Activated CD4-positive, alpha-beta T cell treated with anti-CD3 and anti-CD28 coated beads for 36 hours (primary cell): ENCODE measurements at regions not wholly inside any gene's neighbourhood (a gene's known extent, or its start where the extent isn't known, plus 50 kb on each side); places are given as distances from the start of the nearest gene placed in this dataset.

Experiments used
- ATAC-seq: fragments of 200-7000 bp; cut with Tn5 transposase; one replicate; pipeline ENCODE4 v1.10.0; 2021; ENCODE audit warnings: mild to moderate bottlenecking, moderate library complexity
- CTCF ChIA-PET: fragments of 350-600 bp; sonication (Branson Sonifier 250); formaldehyde crosslinking; loops from one replicate; lab custom pipeline; 2021; ENCODE audit warnings: antibody characterized with exemption; lab: Charles Lee
- POLR2A ChIA-PET: fragments of 350-600 bp; sonication (Branson Sonifier 250); formaldehyde crosslinking; loops from one replicate; lab custom pipeline; 2021; ENCODE audit warnings: antibody characterized with exemption, inconsistent platforms; lab: Charles Lee
- DNase-seq: peaks from one replicate; pipeline ENCODE4 v3.0.0-alpha.2; 2020
- H3K27ac Mint-ChIP-seq: one replicate; pipeline ENCODE4 v1.8.0; 2021; ENCODE audit warnings: mixed read lengths
- H3K27me3 Mint-ChIP-seq: one replicate; pipeline ENCODE4 v1.8.0; 2021; ENCODE audit warnings: mixed read lengths
- H3K36me3 Mint-ChIP-seq: one replicate; pipeline ENCODE4 v1.8.0; 2021; ENCODE audit warnings: low read depth, mixed read lengths
- H3K4me1 Mint-ChIP-seq: one replicate; pipeline ENCODE4 v1.8.0; 2021; ENCODE audit warnings: mixed read lengths
- H3K4me3 Mint-ChIP-seq: one replicate; pipeline ENCODE4 v1.8.0; 2021; ENCODE audit warnings: mild to moderate bottlenecking, moderate library complexity, mixed read lengths
- H3K9me3 Mint-ChIP-seq: one replicate; pipeline ENCODE4 v1.8.0; 2021; ENCODE audit warnings: low read depth, mixed read lengths
- intact Hi-C, 2 experiments: fragments of 100-400 bp; cut with DNase I in 1 of 2; cut with micrococcal nuclease in 1 of 2; formaldehyde crosslinking; loops; one replicate each; pipeline versions ENCODE4 v1.14.2 to v1.15.1; 2022 to 2024; cut with DNase I, micrococcal nuclease

DNA sequence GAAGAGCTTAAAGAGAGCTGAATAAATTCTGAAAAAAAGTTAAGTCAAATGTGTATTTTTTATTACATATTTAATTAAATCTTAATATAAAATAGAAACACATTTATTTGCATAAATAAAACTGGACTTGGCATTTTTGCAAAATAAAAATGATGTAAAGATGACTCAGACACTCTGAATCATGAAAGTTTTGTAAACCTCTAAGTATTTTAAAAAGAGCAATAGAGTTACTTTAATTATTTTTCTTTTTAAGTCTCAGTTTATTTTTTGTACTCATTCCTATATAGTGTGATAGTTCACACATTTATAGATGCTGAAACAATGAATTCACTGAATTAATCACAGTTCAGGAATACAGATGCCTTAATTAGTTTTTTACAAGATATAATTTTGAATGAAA is 109.9 kb upstream of the DTNA start:
- Mint-ChIP-seq H3K4me3 (no peak overlapping the region), H3K4me1 (no peaks in the 10 kb centered on the region), H3K9me3 (no peaks in the 10 kb centered on the region), H3K27me3 (no peaks in the 10 kb centered on the region), H3K27ac (no peak overlapping the region), H3K36me3 (no peaks in the 10 kb centered on the region)
- ChIA-PET POLR2A (no interaction called here), CTCF (no interaction called here)
- intact Hi-C loops, result loop anchor here in 1 of 2 experiments (10.0 kb wide), 2 partner anchors 175 to 495 kb away; no protein-coding TSS in a partner anchor
- no peak for ATAC-seq
- no peak for DNase-seq

DNA sequence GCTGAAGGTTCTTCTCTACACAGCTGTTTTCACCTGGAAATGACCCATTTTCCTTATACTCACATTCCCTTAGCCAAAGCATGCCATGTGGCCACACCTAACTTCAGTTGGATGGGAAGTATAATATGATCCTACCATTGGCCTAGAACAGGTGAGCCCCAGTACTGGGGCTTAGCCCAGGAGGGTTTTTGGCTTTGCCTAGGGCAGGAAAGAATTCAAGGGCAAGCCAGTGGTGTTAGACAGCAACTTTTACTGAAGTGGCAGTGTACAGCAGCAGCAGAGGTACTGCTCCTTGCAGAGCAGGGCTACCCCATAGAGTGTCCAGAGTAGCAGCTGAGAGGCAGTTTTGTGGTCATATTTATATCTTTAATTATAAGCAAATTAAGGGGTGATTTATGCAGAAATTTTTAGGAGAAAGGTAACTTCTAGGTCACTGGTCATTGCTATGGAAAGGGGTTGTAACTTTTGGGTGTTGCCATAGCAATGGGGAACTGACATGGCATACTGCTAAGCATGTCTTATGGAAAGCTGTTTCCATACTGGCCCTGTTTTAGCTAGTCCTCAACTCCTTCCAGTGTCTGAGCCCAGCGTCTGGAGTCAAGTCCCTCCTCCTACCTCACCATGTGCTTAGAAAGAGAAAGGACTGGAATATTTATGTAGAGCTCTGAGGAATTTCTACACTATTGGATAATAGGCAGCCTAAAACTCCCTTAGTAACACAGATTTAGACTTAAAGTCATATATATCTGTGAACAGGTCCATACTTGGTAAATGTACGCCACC is 109.0 kb upstream of the DTNA start:
- H3K9me3 Mint-ChIP-seq, result no peaks in the 10 kb centered on the region
- intact Hi-C loops, result loop anchor here in 1 of 2 experiments (10.0 kb wide), 2 partner anchors 176 to 496 kb away; no protein-coding TSS in a partner anchor
- CTCF ChIA-PET, result interaction anchor here (0.7 kb wide), 1 partner anchor 591 kb away, joined by 3 read pairs; no protein-coding TSS in a partner anchor
- no peak overlapping the region for H3K4me3 Mint-ChIP-seq
- no peaks in the 10 kb centered on the region for H3K4me1 Mint-ChIP-seq
- no peaks in the 10 kb centered on the region for H3K36me3 Mint-ChIP-seq
- no peak for DNase-seq
- no peaks in the 10 kb centered on the region for H3K27me3 Mint-ChIP-seq
- no peak for ATAC-seq
- H3K27ac Mint-ChIP-seq, result no peak overlapping the region
- POLR2A ChIA-PET, result no interaction called here

DNA sequence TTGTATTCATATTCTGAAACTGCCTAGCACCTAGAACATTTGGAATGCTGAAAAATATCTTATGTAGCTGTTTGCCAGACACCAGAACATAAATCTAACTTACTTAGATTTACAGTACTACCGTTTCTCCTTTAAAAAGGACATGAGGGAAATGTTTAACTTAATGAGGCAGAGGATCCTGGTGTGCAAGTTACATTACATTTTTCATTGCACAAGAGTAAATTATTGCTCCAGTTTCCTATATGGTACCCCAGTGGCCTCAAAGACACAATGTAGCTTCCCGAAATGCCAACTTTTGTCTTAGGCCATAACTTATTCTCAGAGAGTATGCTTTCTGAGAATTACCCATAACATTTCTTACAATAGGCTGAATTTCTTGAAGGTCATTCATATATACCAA is 105.5 kb upstream of the DTNA start:
- H3K4me1 Mint-ChIP-seq, result no peaks in the 10 kb centered on the region
- no peak overlapping the region for H3K4me3 Mint-ChIP-seq
- ChIA-PET POLR2A (no interaction called here), CTCF (no interaction called here)
- intact Hi-C loops, result loop anchor here in 1 of 2 experiments (10.0 kb wide), 2 partner anchors 180 to 500 kb away; no protein-coding TSS in a partner anchor
- no peak overlapping the region for H3K27ac Mint-ChIP-seq
- ATAC-seq (no peak), DNase-seq (no peak)
- H3K36me3 Mint-ChIP-seq, result no peaks in the 10 kb centered on the region
- H3K27me3 Mint-ChIP-seq, result no peaks in the 10 kb centered on the region
- no peaks in the 10 kb centered on the region for H3K9me3 Mint-ChIP-seq

DNA sequence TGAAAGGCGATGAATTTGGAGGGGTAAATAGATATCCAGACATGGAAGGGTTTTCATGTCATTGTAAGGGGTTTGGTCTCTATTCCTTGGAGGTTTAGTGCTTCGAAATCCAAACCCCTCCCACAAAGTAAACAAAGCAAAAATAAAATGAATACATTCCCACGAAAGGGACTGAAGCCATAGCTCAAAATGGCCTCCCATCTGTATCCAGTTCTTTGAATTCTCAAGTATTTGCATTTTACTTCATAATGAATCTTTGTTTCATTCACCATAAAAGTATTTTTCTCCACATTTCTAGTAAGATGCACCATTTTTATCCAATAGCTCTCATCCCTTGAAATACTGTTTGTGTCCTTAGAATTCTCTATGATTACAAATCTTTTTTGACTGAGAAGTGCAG is 103.2 kb upstream of the DTNA start:
- ATAC-seq (no peak), DNase-seq (no peak)
- POLR2A ChIA-PET, result no interaction called here
- no peak overlapping the region for H3K27ac Mint-ChIP-seq
- no peak overlapping the region for H3K4me3 Mint-ChIP-seq
- no peaks in the 10 kb centered on the region for H3K9me3 Mint-ChIP-seq
- CTCF ChIA-PET, result no interaction called here
- no peaks in the 10 kb centered on the region for H3K36me3 Mint-ChIP-seq
- no peaks in the 10 kb centered on the region for H3K4me1 Mint-ChIP-seq
- H3K27me3 Mint-ChIP-seq, result no peaks in the 10 kb centered on the region
- intact Hi-C loops, result loop anchor here in 1 of 2 experiments (1.0 to 10.0 kb wide), 3 partner anchors 29 to 502 kb away; no protein-coding TSS in a partner anchor

DNA sequence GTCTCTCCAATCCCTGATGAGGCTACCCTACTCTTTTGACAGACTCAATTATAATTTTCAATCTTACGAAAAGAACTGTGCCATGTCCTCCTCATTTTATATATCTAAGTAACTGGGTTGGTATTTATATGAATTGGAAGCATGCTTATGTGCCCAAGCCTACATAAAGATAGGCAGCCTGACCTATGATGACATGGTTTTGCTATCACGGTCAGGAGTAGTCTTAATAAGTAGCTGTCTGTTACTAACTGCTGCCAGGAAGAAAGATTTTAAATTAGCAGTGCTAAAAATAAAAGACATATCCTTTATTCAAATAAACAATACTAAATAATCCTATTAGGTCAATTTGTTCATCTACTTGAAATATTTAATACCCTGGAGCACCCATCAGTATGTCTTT is 102.0 kb upstream of the DTNA start:
- Mint-ChIP-seq H3K9me3 (no peaks in the 10 kb centered on the region), H3K27me3 (no peaks in the 10 kb centered on the region), H3K4me3 (no peak overlapping the region), H3K36me3 (no peaks in the 10 kb centered on the region), H3K4me1 (no peaks in the 10 kb centered on the region), H3K27ac (no peak overlapping the region)
- DNase-seq (no peak), ATAC-seq (no peak)
- ChIA-PET POLR2A (no interaction called here), CTCF (no interaction called here)
- intact Hi-C loops, result loop anchor here in 1 of 2 experiments (10.0 kb wide), 2 partner anchors 183 to 503 kb away; no protein-coding TSS in a partner anchor

DNA sequence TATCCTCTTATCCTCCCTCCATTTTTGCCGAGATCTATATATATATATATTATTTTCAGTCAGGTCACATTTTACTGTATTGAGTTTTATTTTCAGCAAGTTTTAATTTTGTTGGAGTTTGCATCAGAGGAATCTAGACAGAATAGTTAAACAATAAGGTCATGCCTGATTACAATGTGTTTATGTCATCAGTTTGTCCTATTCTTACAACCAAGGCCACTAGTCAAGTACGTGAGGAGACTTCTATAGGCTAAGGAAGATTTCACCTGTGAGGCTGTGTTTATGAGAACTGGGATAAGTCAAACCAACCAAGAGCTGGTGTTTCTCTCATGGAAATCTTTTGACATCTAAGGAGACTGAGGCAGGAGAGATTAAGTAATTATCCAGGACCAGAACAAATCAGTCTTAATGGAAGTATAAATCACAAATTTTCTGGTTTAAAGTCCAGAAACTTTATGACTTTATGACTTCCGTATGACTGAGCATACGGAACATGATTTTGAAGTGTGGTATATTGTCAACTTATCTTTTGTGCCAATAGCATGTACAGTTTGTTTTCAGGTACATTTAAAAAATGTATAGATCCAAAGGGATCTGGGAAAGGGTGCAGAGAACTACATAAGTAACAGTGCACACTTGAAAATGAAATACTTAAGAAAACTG is 100.0 kb upstream of the DTNA start:
- no peak for ATAC-seq
- Mint-ChIP-seq H3K27ac (no peak overlapping the region), H3K27me3 (no peaks in the 10 kb centered on the region), H3K9me3 (no peaks in the 10 kb centered on the region), H3K36me3 (no peaks in the 10 kb centered on the region), H3K4me1 (no peaks in the 10 kb centered on the region), H3K4me3 (no peak overlapping the region)
- CTCF ChIA-PET, result no interaction called here
- intact Hi-C loops, result loop anchor here in 1 of 2 experiments (10.0 kb wide), 2 partner anchors 185 to 505 kb away; no protein-coding TSS in a partner anchor
- no peak for DNase-seq
- POLR2A ChIA-PET, result no interaction called here

DNA sequence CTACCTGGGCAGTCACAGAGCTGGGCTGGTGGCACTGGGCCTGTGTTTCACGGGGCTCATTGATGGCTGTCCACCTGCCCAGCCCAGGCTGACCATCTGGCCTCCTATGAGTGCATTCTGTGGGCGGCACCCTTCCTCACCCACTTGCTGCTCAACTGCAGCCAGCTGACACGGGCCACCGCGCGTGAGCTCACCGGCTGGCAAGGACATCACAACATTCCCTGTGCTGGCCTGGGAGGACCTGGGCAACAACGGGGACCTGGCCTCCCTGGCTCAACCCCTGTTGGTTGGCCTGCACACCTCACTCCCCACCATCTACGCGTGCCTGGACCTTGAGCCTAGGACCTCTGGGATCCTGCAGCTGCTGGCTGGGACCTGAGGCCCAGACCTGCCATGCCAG is 98.2 kb upstream of the DTNA start:
- no peak overlapping the region for H3K27ac Mint-ChIP-seq
- no peaks in the 10 kb centered on the region for H3K27me3 Mint-ChIP-seq
- intact Hi-C loops, result no loop called here
- ChIA-PET POLR2A (no interaction called here), CTCF (no interaction called here)
- H3K4me1 Mint-ChIP-seq, result no peaks in the 10 kb centered on the region
- H3K36me3 Mint-ChIP-seq, result no peaks in the 10 kb centered on the region
- peaks cover 3% of the 10 kb centered on the region for H3K9me3 Mint-ChIP-seq
- no peak for DNase-seq
- no peak overlapping the region for H3K4me3 Mint-ChIP-seq
- no peak for ATAC-seq

DNA sequence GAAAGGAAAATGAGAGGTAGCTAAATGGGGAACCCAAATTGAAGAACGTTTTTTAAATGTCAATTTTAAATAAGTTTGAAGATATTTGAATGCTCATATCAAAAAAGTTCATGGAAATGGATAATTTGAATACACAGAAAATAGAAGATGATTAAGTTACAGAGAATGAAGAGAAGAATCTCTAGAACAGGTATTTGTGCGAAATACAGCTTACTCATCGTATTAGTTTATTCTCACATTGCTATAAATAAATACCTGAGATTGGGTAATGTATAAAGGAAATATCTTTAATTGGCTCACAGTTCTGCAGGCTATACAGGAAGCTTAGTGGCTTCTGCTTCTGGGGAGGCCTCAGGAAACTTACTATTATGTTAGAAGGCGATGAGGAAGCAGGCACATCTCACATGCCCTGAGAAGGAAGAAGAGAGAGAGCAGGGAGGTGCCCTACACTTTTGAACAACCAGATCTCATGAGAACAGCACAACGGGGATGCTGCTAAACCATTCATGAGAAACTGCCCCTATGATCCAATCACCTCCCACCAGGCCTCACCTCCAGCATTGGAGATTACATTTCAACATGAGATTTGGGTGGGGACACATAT is 89.7 kb upstream of the DTNA start:
- Mint-ChIP-seq H3K27ac (no peak overlapping the region), H3K4me3 (no peak overlapping the region), H3K36me3 (no peaks in the 10 kb centered on the region), H3K4me1 (no peaks in the 10 kb centered on the region), H3K9me3 (peaks cover 10% of the 10 kb centered on the region), H3K27me3 (peaks cover 3% of the 10 kb centered on the region)
- ATAC-seq (no peak), DNase-seq (no peak)
- intact Hi-C loops, result no loop called here
- CTCF ChIA-PET, result interaction anchor here (0.8 kb wide), 1 partner anchor 41 kb away, joined by 3 read pairs; no protein-coding TSS in a partner anchor
- POLR2A ChIA-PET, result no interaction called here

DNA sequence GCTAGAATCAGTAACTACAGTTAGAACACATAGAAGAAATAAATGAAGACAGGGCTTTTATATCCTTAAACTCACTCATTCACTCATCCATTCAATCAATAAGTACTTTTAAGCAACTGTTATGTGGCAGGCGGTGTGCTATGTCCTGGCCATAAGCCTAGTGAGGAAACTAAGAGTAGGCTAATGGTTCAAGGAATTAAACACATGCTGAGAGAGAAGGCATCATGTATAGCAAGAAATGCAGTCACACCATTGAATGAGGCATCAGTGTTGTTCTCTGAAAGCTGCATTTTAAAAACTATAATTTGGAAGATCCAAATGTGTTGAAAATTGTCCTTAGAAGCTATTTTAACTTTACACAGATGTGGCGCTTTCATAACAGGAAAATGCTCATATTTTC is 86.5 kb upstream of the DTNA start:
- Mint-ChIP-seq H3K27ac (no peak overlapping the region), H3K4me3 (no peak overlapping the region), H3K27me3 (peaks cover 3% of the 10 kb centered on the region), H3K4me1 (no peaks in the 10 kb centered on the region), H3K9me3 (peaks cover 7% of the 10 kb centered on the region), H3K36me3 (no peaks in the 10 kb centered on the region)
- no peak for ATAC-seq
- ChIA-PET CTCF (no interaction called here), POLR2A (no interaction called here)
- DNase-seq, result no peak
- intact Hi-C loops, result no loop called here

DNA sequence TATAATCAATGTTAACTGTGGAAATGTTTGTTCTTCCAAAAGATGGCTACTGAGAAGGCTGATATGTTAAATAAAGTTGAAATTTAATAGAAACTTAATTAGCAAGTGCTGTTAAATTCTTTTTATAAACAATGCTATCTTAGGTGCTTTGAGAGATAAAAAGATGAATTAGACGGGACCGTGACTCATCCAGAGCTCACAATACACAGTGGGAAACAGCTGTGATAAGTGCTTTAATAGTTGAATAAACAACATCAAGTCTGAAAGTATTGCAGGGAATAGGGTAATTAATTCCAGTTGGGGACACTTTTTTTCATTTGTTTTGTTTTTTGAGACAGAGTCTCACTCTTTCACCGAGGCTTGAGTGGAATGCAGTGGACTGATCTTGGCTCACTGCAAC is 85.5 kb upstream of the DTNA start:
- DNase-seq (no peak), ATAC-seq (no peak)
- ChIA-PET POLR2A (no interaction called here), CTCF (no interaction called here)
- Mint-ChIP-seq H3K27ac (no peak overlapping the region), H3K4me1 (no peaks in the 10 kb centered on the region), H3K4me3 (no peak overlapping the region), H3K36me3 (no peaks in the 10 kb centered on the region), H3K27me3 (peaks cover 3% of the 10 kb centered on the region), H3K9me3 (peaks cover 7% of the 10 kb centered on the region)
- intact Hi-C loops, result no loop called here

DNA sequence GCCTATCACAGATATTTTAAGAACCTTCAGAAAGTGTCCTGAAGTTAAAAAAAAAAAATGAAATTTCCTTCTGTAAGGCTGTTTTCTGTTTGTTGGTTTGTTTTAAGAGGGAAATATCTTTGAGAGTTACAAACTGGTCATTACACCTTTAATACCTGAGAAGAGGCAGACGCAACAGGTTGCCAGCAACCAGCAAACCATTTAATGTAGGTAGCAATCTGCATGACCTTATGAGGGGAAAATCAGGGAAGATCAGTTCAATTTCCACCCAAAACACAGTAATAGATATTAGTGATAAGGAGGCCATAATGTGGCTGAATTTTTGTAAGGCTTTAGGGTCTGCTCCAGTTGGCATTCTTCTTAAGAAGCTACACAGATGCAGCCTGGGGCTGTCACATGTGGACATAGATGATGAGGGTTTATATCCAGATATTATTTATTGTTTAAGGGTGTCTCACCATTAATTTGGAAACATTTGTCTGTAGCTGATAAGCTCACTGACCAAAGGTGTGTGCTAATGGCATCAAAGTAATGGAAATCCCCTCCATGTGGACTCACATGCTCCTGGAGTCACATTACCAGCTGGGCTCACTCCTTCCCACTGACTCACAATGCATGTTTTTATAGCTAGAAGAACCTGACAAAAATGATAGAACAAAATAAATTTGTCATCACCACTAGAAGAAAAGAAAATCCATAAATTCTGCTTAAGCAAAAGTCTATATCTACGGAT is 83.5 kb upstream of the DTNA start:
- H3K36me3 Mint-ChIP-seq, result no peaks in the 10 kb centered on the region
- intact Hi-C loops, result no loop called here
- CTCF ChIA-PET, result no interaction called here
- no peak overlapping the region for H3K27ac Mint-ChIP-seq
- H3K4me3 Mint-ChIP-seq, result no peak overlapping the region
- H3K4me1 Mint-ChIP-seq, result no peaks in the 10 kb centered on the region
- DNase-seq (no peak), ATAC-seq (no peak)
- POLR2A ChIA-PET, result no interaction called here
- no peaks in the 10 kb centered on the region for H3K9me3 Mint-ChIP-seq
- H3K27me3 Mint-ChIP-seq, result peaks cover 6% of the 10 kb centered on the region
